ENCODE measurements at regions not wholly inside any gene's neighbourhood (a gene's known extent, or its start where the extent isn't known, plus 50 kb on each side); places are given as distances from the start of the nearest gene placed in this dataset.

DNA sequence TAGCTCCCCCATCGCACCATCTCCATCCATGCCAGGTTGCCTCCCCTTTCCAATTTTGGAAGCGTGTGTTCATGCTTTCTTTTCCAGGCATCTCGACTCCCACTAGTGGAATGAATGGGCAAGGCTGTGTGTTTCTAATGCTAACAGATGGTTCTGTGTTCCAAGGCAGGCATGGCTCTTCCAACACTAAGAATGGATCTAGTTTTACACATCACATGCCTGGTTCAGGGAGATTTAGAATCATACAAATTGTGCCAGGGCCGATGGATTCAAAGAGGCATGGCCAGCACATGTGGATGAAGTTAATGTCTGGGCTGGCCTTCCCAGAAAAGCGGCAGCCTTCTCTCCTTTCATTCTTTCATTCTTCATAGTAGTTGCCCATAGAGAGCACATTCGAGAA lies 438.7 kb downstream of the PRDM2 start:
- ChIA-PET POLR2A (no interaction called here), CTCF (ENCODE audit: low intra/inter-chr PET ratio, low total read pairs) (no interaction called here)
- no peaks in the 10 kb centered on the region for H3K9me3 ChIP-seq (ENCODE audit: low read length)
- peaks cover 0 to 13% of the 10 kb centered on the region in 2 experiments; a peak in 2 of 5 replicates for H3K27me3 ChIP-seq (ENCODE audit: control insufficient read depth in 1 of 2, insufficient read depth in 2 of 2, low read length in 2 of 2)
- TF ChIP-seq KAT8 (CRISPR knock-in tag; IDR thresholded peaks at IDR 0.05) (no peak), ZNF484 (CRISPR knock-in tag; IDR thresholded peaks at IDR 0.05; ENCODE audit: borderline replicate concordance, low read depth) (no peak), KMT2A (CRISPR knock-in tag; IDR thresholded peaks at IDR 0.05) (no peak), ZNF530 (CRISPR knock-in tag; IDR thresholded peaks at IDR 0.05; ENCODE audit: low read depth) (no peak), ZNF776 (CRISPR knock-in tag; IDR thresholded peaks at IDR 0.05) (no peak), YEATS4 (CRISPR knock-in tag; IDR thresholded peaks at IDR 0.05; ENCODE audit: borderline replicate concordance) (no peak), RNF219 (CRISPR knock-in tag; IDR thresholded peaks at IDR 0.05) (no peak), SRF (IDR thresholded peaks at IDR 0.05; ENCODE audit: low read depth, low read length) (no peak), ZNF30 (CRISPR knock-in tag; IDR thresholded peaks at IDR 0.05) (no peak)
- WGBS (ENCODE audit: low lambda C conversion rate), result 29% methylated on average over 6 of the region's 6 CpGs
- no peaks in the 10 kb centered on the region for H4K20me1 ChIP-seq (ENCODE audit: insufficient read depth, low read length)
- H3K36me3 ChIP-seq (replicated peaks in 1 of 2; ENCODE audit: control insufficient read depth in 1 of 2, insufficient read depth in 2 of 2, low read length in 2 of 2), result no peaks in the 10 kb centered on the region
- H3K27ac ChIP-seq (ENCODE audit: extremely low read length, insufficient read depth, low read length), result no peak overlapping the region
- H3K9ac ChIP-seq (ENCODE audit: insufficient read depth, low read depth, low read length), result no peak overlapping the region
- H2AFZ ChIP-seq (ENCODE audit: low read length), result no peak overlapping the region
- no peak for DNase-seq (ENCODE audit: low spot score)
- in situ Hi-C loops (cut with HindIII; ENCODE audit: extremely low pct_ligation_motif_present, low pct_unique_long_range_greater_than_20kb), result no loop called here
- FAIRE-seq, result no peak
- H3K4me1 ChIP-seq (ENCODE audit: insufficient read depth, low read length), result no peaks in the 10 kb centered on the region
- H3K79me2 ChIP-seq (ENCODE audit: insufficient read depth, low read length), result no peaks in the 10 kb centered on the region
- intact Hi-C loops (cut with micrococcal nuclease; ENCODE audit: unreplicated experiment), result no loop called here
- BruUV-seq (replicated peaks), result no TSS peak
- H3K4me3 ChIP-seq (replicated peaks in 1 of 3; ENCODE audit: insufficient read depth in 1 of 3, low read depth in 2 of 3, low read length in 3 of 3), result no peak overlapping the region
- no peak for ATAC-seq
- no peak overlapping the region for H3K4me2 ChIP-seq (ENCODE audit: low read depth, low read length)
